ENCODE measurements at regions not wholly inside any gene's neighbourhood (a gene's known extent, or its start where the extent isn't known, plus 50 kb on each side); places are given as distances from the start of the nearest gene placed in this dataset.

DNA sequence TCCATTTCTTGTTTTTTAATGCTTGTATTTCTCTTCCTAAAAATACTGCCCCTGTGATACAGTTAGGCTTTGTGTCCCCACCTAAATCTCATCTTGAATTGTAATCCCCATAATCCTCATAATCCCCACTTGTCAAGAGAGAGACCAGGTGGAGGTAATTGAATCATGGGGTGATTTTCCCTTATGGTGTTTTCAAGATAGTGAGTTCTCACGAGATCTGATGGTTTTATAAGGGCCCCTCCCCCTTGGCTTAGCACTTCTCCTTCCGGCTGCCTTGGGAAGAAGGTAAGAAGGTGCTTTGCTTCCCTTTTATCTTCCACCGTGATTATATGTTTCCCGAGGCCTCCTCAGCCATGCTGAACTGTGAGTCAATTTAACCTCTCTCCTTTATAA, 227.4 kb downstream of the MAN2A1 start:
- Mint-ChIP-seq H3K4me1 (peaks cover 71% of the 10 kb centered on the region), H3K27ac (no peak overlapping the region)

GRCh38 chr5:109917966-109918365, 228.2 kb downstream of the MAN2A1 start:
- H3K27me3 Mint-ChIP-seq = no peaks in the 10 kb centered on the region
- peaks cover 3% of the 10 kb centered on the region for H3K36me3 Mint-ChIP-seq
- H3K4me3 Mint-ChIP-seq = no peak overlapping the region
- H3K9me3 Mint-ChIP-seq = no peaks in the 10 kb centered on the region
- no peak overlapping the region for H3K27ac Mint-ChIP-seq
- peaks cover 70% of the 10 kb centered on the region for H3K4me1 Mint-ChIP-seq

More for the DNA sequence above, 227.4 kb downstream of the MAN2A1 start:
- H3K36me3 Mint-ChIP-seq = peaks cover 3% of the 10 kb centered on the region
- no peaks in the 10 kb centered on the region for H3K27me3 Mint-ChIP-seq
- no peak overlapping the region for H3K4me3 Mint-ChIP-seq
- H3K9me3 Mint-ChIP-seq = no peaks in the 10 kb centered on the region

GRCh38 chr5:109920736-109921135, 231.0 kb downstream of the MAN2A1 start:
- Mint-ChIP-seq H3K9me3 (no peaks in the 10 kb centered on the region), H3K27me3 (no peaks in the 10 kb centered on the region), H3K4me3 (no peak overlapping the region), H3K27ac (peak overlapping the region; percentile 44), H3K4me1 (peaks cover 72% of the 10 kb centered on the region), H3K36me3 (peaks cover 3% of the 10 kb centered on the region)

GRCh38 chr5:109921735-109922380, 232.1 kb downstream of the MAN2A1 start:
- Mint-ChIP-seq H3K4me1 (peaks cover 72% of the 10 kb centered on the region), H3K4me3 (peak overlapping the region; percentile 72), H3K9me3 (no peaks in the 10 kb centered on the region), H3K27ac (peak overlapping the region; percentile 93), H3K36me3 (peaks cover 3% of the 10 kb centered on the region), H3K27me3 (no peaks in the 10 kb centered on the region)

DNA sequence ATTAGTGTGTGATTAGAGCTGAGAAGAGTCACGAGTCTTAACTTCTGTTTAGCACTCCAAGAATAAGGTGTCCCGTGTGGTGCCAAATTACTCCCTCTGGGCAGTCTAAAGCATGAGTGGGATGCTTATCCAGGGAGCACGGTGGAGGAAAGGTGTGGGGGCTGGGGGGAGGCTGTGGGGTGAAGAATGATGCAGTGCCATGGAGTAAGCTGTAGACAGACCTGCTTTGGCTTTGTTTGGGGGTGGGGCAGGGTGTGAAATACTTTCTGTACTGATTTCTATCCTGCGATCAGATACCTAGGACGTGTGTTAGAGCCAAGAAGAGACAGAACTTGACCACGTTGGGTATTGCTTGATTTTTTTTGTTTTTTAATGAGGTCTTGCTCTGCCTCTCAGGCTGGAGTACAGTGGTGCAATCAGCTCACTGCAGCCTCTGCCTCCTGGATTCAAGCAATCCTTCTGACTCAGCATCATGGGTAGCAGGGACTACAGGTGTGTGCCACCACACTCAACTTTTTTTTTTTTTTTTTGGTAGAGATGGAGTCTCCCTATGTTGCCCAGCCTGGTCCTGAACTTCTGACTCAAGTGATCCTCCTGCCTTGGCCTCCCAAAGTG, 232.8 kb downstream of the MAN2A1 start:
- Mint-ChIP-seq H3K27me3 (no peaks in the 10 kb centered on the region), H3K4me3 (peak overlapping the region; percentile 72), H3K9me3 (no peaks in the 10 kb centered on the region), H3K4me1 (peaks cover 66% of the 10 kb centered on the region), H3K36me3 (peaks cover 3% of the 10 kb centered on the region), H3K27ac (peak overlapping the region; percentile 93)

- peaks cover 3% of the 10 kb centered on the region for H3K36me3 Mint-ChIP-seq
- no peaks in the 10 kb centered on the region for H3K9me3 Mint-ChIP-seq
- peaks cover 61% of the 10 kb centered on the region for H3K4me1 Mint-ChIP-seq
- H3K27ac Mint-ChIP-seq = peak overlapping the region; percentile 59
- no peaks in the 10 kb centered on the region for H3K27me3 Mint-ChIP-seq
- no peak overlapping the region for H3K4me3 Mint-ChIP-seq
Measured at GRCh38 chr5:109923205-109923604, 233.5 kb downstream of the MAN2A1 start.

DNA sequence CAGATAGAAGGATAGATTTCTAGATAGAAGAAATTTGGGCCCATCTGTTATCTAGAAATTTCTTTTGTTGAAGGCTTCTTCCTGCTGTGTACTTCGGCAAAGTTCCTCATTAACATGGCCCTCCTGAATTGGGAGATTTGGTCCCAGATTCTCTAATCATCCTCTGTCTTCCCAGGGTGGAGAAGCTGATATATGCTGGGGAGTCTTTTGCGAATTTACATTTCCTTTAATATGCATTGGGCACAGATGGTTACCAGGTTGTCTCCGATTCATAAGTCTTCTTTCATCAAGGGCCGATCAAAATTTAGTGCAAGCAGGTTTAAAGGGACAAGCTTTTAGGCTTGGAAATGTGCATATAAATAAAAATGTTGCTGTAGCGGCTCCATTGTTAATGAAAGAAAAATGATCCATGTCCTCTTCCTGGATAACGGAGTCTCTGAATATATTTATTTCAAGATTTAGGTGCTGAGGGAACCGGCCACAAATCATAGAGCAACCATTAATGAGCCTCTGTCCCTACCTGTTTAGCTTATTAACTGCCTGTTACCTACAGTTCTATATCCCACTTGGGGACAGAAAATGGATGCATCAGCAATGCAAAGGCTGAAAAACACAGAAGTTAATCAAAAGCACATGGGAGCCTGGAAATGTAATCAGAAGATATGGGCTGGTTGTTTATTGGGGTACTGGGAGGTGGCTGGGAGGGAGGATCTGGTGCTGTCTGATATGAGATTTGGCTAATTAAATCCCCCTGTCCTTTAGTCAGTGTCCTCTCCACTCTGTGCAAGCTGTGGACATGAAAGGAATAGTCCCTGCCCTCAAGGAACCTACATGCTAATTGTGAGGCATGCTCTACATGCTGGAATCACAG, 234.7 kb downstream of the MAN2A1 start:
- Mint-ChIP-seq H3K36me3 (peaks cover 6% of the 10 kb centered on the region), H3K4me3 (no peak overlapping the region), H3K9me3 (no peaks in the 10 kb centered on the region), H3K27me3 (no peaks in the 10 kb centered on the region), H3K27ac (no peak overlapping the region), H3K4me1 (peaks cover 61% of the 10 kb centered on the region)

DNA sequence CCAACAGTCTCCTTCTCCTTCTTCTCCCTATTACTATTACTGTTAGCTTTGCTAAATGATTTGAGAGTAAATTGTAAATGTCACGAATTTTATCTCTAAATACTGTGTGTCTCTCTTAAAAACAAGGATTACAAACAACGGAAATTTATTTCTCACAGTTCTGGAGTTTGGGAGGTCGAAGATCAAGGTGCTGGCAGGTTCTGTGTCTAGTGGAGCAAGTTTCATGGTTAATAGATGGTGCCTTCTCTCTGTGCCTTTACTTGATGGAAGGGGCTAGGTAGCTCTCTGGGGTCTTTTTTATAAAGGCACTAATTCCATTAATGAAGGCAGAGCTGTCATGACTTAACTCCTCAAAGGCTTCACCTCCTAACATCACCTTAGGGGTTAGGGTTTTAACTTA, 237.9 kb downstream of the MAN2A1 start:
- Mint-ChIP-seq H3K36me3 (peaks cover 6% of the 10 kb centered on the region), H3K27me3 (no peaks in the 10 kb centered on the region), H3K4me3 (no peak overlapping the region), H3K27ac (no peak overlapping the region), H3K4me1 (peaks cover 41% of the 10 kb centered on the region), H3K9me3 (no peaks in the 10 kb centered on the region)

GRCh38 chr5:109928046-109928445, 238.3 kb downstream of the MAN2A1 start:
- no peak overlapping the region for H3K4me3 Mint-ChIP-seq
- H3K27me3 Mint-ChIP-seq = no peaks in the 10 kb centered on the region
- H3K36me3 Mint-ChIP-seq = peaks cover 6% of the 10 kb centered on the region
- H3K9me3 Mint-ChIP-seq = no peaks in the 10 kb centered on the region
- H3K4me1 Mint-ChIP-seq = peaks cover 38% of the 10 kb centered on the region
- no peak overlapping the region for H3K27ac Mint-ChIP-seq

GRCh38 chr5:109928811-109929210, 239.1 kb downstream of the MAN2A1 start:
- H3K27ac Mint-ChIP-seq = no peak overlapping the region
- no peaks in the 10 kb centered on the region for H3K9me3 Mint-ChIP-seq
- H3K4me3 Mint-ChIP-seq = no peak overlapping the region
- peaks cover 6% of the 10 kb centered on the region for H3K36me3 Mint-ChIP-seq
- no peaks in the 10 kb centered on the region for H3K27me3 Mint-ChIP-seq
- H3K4me1 Mint-ChIP-seq = peaks cover 30% of the 10 kb centered on the region

GRCh38 chr5:109929376-109929775, 239.6 kb downstream of the MAN2A1 start:
- Mint-ChIP-seq H3K4me1 (peaks cover 25% of the 10 kb centered on the region), H3K9me3 (no peaks in the 10 kb centered on the region), H3K36me3 (peaks cover 6% of the 10 kb centered on the region), H3K27me3 (no peaks in the 10 kb centered on the region), H3K4me3 (no peak overlapping the region), H3K27ac (no peak overlapping the region)

DNA sequence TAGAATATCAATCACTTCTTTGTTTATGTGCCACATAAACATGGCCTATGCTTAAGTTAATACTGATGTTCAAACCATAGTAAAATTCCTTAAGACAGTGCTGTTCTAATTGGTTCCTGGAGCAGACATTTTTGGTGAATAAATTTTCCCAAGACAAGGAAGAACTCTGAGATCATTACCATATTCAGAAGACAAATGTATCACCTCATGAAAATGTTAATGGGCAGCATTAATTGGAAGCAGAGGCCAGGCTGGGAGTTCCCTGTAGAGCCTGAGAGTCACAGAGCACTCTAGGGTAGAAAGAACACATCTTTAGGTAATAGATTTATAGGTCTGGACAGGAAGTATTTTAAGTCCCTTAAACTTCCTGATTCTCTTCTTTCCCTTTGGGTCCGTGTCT, 240.2 kb downstream of the MAN2A1 start:
- H3K4me1 Mint-ChIP-seq = peaks cover 19% of the 10 kb centered on the region
- no peaks in the 10 kb centered on the region for H3K27me3 Mint-ChIP-seq
- H3K27ac Mint-ChIP-seq = no peak overlapping the region
- H3K4me3 Mint-ChIP-seq = no peak overlapping the region
- peaks cover 6% of the 10 kb centered on the region for H3K36me3 Mint-ChIP-seq
- H3K9me3 Mint-ChIP-seq = no peaks in the 10 kb centered on the region

DNA sequence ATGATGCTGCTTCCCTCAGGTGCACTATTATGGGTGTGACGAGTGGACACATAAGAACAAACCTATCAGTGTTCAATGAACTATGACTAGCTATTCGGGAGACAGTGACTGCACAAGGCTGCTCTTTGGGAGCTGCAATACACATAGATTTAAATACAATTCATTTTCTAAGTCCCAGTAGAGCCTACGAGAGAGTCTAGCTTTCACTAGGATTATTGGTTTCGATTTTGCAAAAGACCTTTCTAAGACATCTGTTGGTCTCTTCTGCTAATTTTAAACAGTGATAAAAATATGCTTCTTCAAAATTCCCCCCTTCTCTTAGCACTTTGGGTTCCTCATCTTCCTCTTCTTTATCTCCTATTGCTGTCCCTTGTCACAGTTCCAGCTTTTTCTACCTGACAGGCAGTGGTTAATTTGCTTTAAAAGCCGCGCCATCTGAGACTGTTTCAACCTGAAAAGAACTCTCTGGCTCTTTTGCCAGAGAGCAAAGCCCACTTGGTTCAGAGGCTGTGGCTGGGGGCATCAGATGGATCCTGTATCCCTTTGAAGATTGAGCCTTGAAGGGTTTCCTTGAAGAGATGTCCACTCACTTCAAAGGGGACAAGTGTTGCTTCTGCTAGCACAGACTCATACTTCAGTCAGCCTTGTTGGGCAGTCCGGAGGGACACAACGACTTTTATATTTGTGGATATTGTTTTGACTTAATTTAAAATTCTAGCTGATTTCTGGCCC, 241.5 kb downstream of the MAN2A1 start:
- Mint-ChIP-seq H3K27ac (no peak overlapping the region), H3K9me3 (no peaks in the 10 kb centered on the region), H3K36me3 (peaks cover 6% of the 10 kb centered on the region), H3K4me1 (peaks cover 14% of the 10 kb centered on the region), H3K4me3 (no peak overlapping the region), H3K27me3 (no peaks in the 10 kb centered on the region)

- H3K27ac Mint-ChIP-seq = no peak overlapping the region
- no peaks in the 10 kb centered on the region for H3K36me3 Mint-ChIP-seq
Measured at GRCh38 chr5:109935833-109936490, 246.2 kb downstream of the MAN2A1 start.

DNA sequence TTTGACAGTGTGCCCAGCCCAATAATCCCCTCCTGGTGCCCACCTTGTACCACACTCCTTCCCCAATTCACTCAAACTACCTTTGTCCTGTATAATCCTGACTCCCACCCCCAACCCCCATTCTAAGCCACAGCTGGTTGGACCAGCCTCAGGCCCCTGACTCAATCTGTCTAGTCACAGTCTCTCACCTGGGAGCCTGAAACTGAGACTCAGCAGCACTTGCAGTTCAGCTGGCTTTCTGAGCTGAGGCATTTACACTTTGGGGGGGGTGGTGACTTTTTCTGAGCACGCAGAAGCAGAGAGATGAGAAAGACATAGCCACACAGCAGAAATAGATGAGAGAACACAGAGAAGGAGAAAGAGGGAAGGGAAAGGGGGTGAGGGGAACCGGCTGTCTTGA, 247.3 kb downstream of the MAN2A1 start:
- Mint-ChIP-seq H3K4me1 (peaks cover 22% of the 10 kb centered on the region), H3K27ac (peak overlapping the region; percentile 74), H3K36me3 (no peaks in the 10 kb centered on the region), H3K27me3 (no peaks in the 10 kb centered on the region), H3K4me3 (peak overlapping the region; percentile 19), H3K9me3 (peaks cover 7% of the 10 kb centered on the region)

More at GRCh38 chr5:109935833-109936490, 246.2 kb downstream of the MAN2A1 start:
- Mint-ChIP-seq H3K27me3 (no peaks in the 10 kb centered on the region), H3K4me3 (no peak overlapping the region), H3K9me3 (peaks cover 7% of the 10 kb centered on the region), H3K4me1 (peaks cover 25% of the 10 kb centered on the region)

Data from activated naive CD4-positive, alpha-beta T cell treated with anti-CD3 and anti-CD28 coated beads, Interleukin-2, amount 50 U/mL, for 24 hours (primary cell).